HG03460 (cell line): ENCODE measurements at regions not wholly inside any gene's neighbourhood (a gene's known extent, or its start where the extent isn't known, plus 50 kb on each side); places are given as distances from the start of the nearest gene placed in this dataset.

Experiments used
- ATAC-seq: cut with Tn5 transposase; IDR thresholded peaks from one replicate; pipeline ENCODE4 v1.9.1; 2021; ENCODE audit not compliant: unreplicated experiment

DNA sequence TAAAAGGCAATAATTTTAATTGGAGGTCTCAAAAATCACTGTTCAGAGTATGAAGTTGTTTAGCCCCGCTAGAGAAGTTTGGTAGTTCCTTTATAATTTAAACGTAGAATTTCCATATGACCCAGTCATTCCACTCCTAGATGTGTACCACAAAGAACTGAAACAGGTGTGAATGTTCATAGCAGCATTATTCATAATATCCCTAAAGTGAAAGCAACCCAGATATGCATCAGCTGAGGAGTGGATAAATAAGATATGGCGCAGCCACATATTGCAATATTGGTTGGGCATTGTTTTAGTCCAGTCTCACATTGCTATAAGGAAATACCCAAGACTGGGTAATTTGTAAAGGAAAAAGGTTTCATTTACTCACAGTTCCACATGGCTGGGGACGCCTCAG lies 976.2 kb downstream of the NLGN4Y start:
- no peak for ATAC-seq

DNA sequence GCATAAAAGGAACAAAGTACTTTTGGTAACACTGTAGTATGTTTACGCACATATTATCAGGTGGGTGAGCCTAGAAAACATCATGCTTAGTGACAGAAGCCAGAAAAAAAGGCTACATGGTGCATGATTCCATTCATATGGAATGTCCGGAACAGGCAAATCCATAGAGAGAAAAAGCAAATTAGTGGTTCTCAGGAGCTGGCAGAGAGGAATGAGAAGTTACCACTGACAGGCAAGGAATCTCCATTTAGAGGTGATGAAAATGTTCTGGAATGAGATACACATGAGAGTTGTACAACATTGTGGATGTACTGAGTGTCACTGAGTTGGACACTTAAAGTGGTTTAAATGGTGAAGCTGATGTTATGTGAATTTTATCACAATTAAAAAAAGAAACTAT lies 976.9 kb downstream of the NLGN4Y start:
- ATAC-seq = no peak

DNA sequence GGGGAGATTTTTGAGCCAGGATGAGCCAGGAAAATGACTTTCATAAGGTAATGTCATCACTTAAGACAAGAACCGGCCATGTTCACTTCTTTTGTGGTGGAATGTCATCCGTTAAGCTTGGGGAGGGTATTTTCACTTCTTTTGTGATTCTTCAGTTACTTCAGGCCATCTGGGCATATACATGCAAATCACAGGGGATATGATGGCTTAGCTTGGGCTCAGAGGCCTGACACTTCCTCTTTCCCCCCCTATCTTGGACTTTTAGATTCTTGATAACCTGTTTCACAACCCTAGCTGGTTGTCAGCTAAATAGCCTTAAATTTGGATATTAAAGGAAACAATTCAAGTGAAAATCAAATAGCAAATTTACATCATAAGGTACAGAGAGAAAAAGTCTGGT lies 986.0 kb downstream of the NLGN4Y start:
- no peak for ATAC-seq

DNA sequence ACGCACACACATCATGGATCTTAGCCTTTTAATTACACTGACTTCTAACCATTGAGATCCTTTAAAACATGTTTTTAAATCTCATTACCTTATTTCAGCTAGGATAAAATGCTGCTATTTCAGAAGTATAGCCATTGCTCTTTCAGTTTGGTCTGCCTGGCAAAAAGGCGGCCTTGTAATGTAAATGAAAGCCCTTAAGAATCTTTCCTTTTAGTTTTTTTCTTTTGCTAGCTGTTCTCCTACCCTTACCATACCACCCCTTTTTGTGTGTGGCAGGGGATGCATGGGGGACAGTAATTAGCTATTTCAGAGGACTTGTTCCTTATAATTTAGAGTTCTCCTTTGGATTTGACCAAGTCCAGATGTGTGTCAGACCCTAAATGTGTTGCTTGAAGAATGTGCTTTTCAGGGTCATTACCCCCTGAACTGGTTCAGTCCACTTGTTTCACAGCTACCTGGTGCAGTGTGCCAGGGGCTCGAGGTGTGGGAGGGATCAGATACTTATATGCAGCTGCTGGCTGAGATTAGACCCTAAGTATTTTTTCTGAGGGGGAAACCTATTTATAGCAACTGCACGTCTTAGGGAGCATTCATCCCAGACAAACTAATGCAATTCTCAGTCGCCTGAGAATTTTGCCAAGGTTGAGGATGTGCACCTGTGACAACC lies 986.8 kb downstream of the NLGN4Y start:
- no peak for ATAC-seq

DNA sequence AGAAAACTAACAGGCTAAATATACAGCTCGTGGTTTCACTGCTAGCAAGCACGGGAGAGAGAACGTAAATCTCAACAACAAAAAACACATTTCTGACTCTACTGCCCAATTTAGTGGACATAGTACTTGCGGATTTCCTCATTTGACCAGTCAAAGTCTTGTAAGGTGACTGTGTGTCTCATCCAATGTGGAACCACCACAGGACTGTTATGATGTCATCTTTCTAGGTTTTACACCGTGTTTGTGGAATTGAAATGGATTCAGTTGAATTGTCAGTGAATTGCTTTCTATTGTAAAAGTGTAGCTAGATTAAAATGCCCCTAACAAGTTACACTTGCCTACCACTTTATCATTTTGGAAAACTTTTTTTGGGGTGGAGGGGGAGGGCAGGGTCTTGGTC lies 1010.8 kb downstream of the NLGN4Y start:
- no peak for ATAC-seq

- ATAC-seq = no peak
Observed at GRCh38 chrY:15535784-15536511, 1011.6 kb downstream of the NLGN4Y start.

GRCh38 chrY:15540516-15540915 lies 1016.2 kb downstream of the NLGN4Y start:
- no peak for ATAC-seq

- ATAC-seq = no peak
Observed at GRCh38 chrY:15546177-15546754, 1021.9 kb downstream of the NLGN4Y start.

- ATAC-seq = no peak
Observed at GRCh38 chrY:15552074-15552473, 1027.7 kb downstream of the NLGN4Y start.

DNA sequence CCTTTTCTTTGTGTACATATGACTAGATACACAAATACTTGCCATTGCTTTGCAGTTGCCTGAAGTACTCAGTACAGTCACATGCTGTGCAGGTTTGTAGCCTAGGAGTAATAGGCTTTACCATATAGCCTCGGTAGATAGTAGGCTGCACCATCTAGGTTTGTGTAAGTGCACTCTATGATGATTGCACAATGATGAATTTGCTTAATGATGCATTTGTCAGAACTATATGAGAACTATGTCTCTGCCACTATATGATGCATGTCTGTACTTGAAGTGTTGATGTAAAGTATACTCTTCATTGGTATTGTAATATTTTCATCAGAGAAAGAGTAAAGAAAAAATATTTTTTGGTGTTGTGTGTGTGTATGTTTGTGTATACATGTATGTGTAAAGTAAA lies 1030.7 kb downstream of the NLGN4Y start:
- no peak for ATAC-seq

GRCh38 chrY:15559169-15559568 lies 1034.8 kb downstream of the NLGN4Y start:
- ATAC-seq = no peak

- ATAC-seq = no peak
Observed at GRCh38 chrY:15560840-15561239, 1036.5 kb downstream of the NLGN4Y start.

- no peak for ATAC-seq
Observed at GRCh38 chrY:15561501-15562289, 1037.4 kb downstream of the NLGN4Y start.

DNA sequence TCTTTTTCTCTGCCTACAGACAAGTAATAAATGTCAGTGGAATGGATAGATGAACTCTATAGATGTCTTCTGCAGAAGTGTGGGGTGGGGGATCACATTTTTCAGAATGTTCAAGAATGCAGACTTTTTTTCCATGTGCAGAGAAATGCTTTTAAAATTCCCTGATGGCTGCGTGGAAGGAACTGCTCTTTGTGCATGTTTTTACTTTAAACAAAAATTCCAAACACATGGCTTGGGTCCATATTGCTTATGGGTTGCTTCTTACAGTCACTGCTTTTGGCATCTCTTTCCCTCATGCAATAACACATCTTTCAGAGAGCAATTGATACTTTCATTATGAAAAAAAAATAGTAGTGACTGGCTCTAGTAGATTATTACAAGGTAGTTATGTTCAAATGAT lies 1053.6 kb downstream of the NLGN4Y start:
- no peak for ATAC-seq

GRCh38 chrY:15578761-15579160 lies 1054.4 kb downstream of the NLGN4Y start:
- no peak for ATAC-seq

- no peak for ATAC-seq
Observed at GRCh38 chrY:15579245-15579644, 1054.9 kb downstream of the NLGN4Y start.

GRCh38 chrY:15583111-15583510 lies 1058.8 kb downstream of the NLGN4Y start:
- ATAC-seq = no peak

- ATAC-seq = no peak
Observed at GRCh38 chrY:15592957-15593356, 1068.6 kb downstream of the NLGN4Y start.

GRCh38 chrY:15593476-15594160 lies 1069.3 kb downstream of the NLGN4Y start:
- no peak for ATAC-seq

DNA sequence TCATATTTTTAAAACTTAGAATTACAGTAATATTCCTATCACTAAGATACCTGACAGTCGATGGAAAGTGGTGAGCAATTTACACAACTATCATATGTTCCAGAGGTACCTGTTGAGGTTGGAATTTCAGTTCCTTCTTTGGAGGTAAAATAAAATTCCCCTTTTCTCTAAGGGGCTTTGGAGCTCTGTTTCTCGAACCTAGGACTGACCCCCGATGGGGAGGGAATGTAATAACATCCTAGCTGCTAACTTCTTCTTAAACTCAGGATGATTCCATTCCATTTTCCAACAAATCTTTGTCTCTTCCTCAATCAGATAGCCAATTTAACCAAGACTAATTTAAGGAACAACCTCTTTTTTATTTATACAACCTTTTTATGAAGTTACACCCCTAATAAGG lies 1069.8 kb downstream of the NLGN4Y start:
- ATAC-seq = no peak

- ATAC-seq = no peak
Observed at GRCh38 chrY:15600565-15600964, 1076.2 kb downstream of the NLGN4Y start.
